ENCODE measurements at regions not wholly inside any gene's neighbourhood (a gene's known extent, or its start where the extent isn't known, plus 50 kb on each side); places are given as distances from the start of the nearest gene placed in this dataset.
"Not testable (repeated sequence)": the region's sequence is repeated elsewhere in the genome, so short reads cannot be mapped to it uniquely, and the experiment has no call there.

DNA sequence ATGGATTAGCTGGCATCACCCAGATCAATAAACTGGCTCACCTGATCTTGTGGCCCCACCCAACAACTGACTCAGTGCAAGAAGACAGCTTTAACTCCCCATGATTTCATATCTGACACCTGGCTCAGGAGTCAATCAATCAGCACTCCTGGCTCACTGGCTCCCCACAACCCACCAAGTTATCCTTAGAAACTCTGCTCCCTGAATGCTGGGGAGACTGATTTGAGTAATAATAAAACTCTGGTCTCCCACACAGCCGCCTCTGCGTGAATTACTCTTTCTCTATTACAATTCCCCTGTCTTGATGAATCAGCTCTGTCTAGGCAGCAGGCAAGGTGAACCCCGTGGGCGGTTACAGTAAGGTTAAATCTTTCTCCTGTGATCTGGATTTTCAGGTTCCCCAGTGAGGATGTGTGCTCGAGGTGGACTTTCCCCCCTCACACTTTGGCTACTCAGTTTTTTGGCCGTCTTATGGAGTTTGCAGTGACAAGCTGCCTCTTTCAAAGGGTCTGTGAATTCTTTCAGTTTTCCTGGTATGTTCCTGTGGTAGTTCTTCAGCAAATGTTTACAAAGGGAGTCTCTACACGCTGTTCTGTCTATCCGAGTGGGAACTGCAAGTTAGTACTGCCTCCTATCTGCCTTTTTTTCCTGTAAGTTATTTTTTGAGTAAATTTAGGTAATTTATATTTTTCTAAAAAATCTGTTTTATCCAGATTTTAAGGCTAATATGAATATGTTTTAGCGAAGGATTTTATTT is 500.2 kb upstream of the NUDT12 start:
- no peak overlapping the region for H3K27ac Mint-ChIP-seq
- no peak for DNase-seq
- no peaks in the 10 kb centered on the region for H3K9me3 Mint-ChIP-seq
- ATAC-seq = no peak
- no peaks in the 10 kb centered on the region for H3K27me3 Mint-ChIP-seq
- H3K4me1 Mint-ChIP-seq = no peaks in the 10 kb centered on the region
- H3K4me3 Mint-ChIP-seq = no peak overlapping the region

DNA sequence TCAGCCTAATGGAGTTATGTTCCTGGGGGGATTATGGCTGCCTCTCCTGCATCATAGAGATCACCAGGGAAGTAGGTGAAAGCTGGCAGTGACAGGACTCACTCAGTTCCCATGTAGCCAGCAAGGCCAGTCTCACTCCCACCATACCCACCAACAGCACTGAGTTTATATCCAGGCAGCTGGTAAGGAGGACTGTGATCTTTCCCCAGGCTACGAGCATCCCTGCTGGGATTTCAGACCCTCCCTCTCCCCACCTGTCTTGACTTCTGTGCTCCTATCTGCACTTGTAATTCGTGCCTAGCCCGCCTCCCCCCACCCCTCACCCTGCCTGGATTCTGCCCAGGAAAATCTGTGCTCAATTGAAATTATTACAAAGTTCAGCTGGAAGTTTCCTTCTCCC is 499.1 kb upstream of the NUDT12 start:
- H3K4me1 Mint-ChIP-seq = no peaks in the 10 kb centered on the region

DNA sequence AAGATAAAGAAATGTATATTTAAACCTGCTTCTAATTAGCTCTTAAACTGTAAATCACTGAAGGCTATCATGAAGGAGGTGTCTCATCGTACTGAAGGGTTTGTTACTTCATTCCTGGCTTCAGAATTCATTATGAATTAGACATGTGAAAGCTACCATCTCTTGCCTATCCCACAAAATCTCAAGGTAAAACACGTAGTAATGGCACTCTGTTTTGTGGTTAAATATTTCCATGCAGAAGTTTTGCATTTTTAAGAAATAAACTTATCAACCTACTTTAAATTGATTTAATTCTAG is 490.7 kb upstream of the NUDT12 start:
- DNase-seq (no peak), ATAC-seq (no peak)
- no peaks in the 10 kb centered on the region for H3K4me1 Mint-ChIP-seq
- H3K4me3 Mint-ChIP-seq = no peak overlapping the region
- H3K27me3 Mint-ChIP-seq = no peaks in the 10 kb centered on the region
- H3K9me3 Mint-ChIP-seq = peaks cover 0 to 7% of the 10 kb centered on the region in 2 donors
- no peak overlapping the region for H3K27ac Mint-ChIP-seq

More for the DNA sequence above, 499.1 kb upstream of the NUDT12 start:
- ATAC-seq (no peak), DNase-seq (no peak)
- no peaks in the 10 kb centered on the region for H3K9me3 Mint-ChIP-seq
- no peaks in the 10 kb centered on the region for H3K27me3 Mint-ChIP-seq
- no peak overlapping the region for H3K4me3 Mint-ChIP-seq
- H3K27ac Mint-ChIP-seq = no peak overlapping the region

DNA sequence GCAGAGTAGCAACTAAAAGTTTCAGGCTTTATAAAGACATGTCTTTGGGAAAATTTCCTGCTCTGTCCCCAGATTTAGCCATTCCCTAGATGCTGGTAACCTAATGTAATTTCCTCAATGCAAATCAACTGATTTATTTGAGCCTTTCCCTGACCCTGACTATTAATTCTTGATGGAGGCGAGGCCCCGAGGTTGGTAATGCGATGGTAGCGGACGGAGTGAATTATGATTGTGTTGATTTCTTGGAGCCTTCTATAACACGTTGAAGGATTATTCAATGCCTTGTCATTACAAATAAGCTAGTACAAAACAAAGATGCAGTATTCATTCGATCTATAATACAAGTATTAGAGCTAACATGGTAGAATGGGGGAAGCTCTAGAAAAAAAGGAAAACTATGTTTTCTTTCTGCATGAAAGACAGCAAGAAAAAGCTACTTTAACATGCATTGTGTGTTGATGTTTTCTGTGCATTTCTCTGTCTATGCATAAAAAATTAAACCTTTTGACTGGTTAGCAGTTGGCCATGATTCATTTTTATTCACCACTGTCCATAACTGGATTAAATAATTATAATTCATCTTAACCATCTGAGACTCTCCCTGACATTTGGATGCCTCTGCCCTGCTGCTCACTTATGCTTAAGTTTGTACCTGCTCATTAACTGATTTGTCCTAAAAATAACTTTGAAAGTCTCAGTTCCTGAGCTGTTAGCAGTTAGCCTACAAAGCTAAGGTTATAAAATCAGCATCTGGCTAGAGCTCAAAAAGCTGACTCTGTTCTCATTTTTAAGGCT is 490.2 kb upstream of the NUDT12 start:
- H3K4me1 Mint-ChIP-seq = no peaks in the 10 kb centered on the region
- H3K9me3 Mint-ChIP-seq = peaks cover 0 to 7% of the 10 kb centered on the region in 2 donors
- no peaks in the 10 kb centered on the region for H3K27me3 Mint-ChIP-seq
- DNase-seq = no peak
- H3K27ac Mint-ChIP-seq = no peak overlapping the region
- no peak overlapping the region for H3K4me3 Mint-ChIP-seq
- ATAC-seq = no peak

DNA sequence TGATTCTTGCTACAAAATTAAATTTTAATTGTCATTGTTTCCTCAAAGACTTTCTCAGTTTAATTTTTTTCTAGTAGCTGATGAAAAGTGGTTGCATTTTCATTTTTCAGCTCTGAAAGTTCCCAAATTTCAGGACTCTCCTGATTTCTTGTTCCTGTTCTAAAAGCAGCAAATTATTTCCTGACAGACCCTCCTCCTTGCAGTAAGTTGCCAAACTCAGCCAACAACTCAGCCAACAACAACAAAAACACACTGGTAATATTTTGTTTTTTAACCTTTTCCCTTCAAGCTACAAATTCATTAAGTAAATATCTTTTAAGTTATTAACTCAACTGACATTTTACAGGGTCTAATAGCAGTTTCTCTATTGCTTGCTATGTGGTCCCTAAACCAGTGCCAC is 487.8 kb upstream of the NUDT12 start:
- no peaks in the 10 kb centered on the region for H3K27me3 Mint-ChIP-seq
- no peak overlapping the region for H3K4me3 Mint-ChIP-seq
- ATAC-seq (no peak), DNase-seq (no peak)
- H3K27ac Mint-ChIP-seq = no peak overlapping the region
- H3K4me1 Mint-ChIP-seq = no peaks in the 10 kb centered on the region
- H3K9me3 Mint-ChIP-seq = peaks cover 0 to 7% of the 10 kb centered on the region in 2 donors

DNA sequence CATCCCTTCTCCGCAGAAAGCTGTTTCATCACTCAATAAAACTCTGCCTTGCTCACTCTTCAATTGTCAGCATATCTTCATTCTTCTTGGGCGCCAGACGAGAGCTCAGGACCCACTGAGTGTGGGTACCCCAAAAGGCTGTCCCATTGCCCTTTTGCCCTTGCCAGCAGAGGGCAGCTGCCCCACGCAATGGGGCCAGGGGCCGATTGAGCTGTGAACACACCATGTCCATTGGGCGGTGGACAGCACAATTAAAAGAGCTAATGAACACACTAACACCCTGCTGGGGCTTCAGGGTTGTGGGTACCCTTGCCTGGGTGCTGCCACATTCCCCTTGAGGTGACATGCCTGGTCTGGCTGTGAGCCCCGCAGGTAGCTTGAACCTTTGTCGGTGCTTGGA is 487.2 kb upstream of the NUDT12 start:
- ATAC-seq (no peak), DNase-seq (no peak)
- Mint-ChIP-seq H3K27ac (no peak overlapping the region), H3K4me3 (no peak overlapping the region), H3K27me3 (no peaks in the 10 kb centered on the region), H3K4me1 (no peaks in the 10 kb centered on the region), H3K9me3 (peaks cover 0 to 7% of the 10 kb centered on the region in 2 donors)

DNA sequence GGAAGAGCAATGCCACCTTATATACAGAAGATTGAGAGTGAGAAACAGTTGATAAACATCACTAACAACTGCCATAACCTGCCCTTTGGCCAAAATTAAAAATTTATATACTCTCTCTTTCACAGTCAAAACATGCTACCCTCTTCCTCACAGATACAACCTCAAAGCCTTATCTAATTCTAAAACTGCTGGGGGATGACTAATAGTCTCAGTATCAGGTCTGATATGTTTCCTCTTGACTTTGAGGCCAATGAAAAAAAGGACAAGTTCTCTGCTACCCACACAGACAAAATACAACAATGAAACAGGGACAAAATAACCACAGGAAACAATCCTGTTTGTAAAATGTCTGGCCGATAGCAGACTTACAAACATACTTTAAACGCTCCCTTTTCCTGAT is 485.6 kb upstream of the NUDT12 start:
- H3K4me3 Mint-ChIP-seq = no peak overlapping the region

DNA sequence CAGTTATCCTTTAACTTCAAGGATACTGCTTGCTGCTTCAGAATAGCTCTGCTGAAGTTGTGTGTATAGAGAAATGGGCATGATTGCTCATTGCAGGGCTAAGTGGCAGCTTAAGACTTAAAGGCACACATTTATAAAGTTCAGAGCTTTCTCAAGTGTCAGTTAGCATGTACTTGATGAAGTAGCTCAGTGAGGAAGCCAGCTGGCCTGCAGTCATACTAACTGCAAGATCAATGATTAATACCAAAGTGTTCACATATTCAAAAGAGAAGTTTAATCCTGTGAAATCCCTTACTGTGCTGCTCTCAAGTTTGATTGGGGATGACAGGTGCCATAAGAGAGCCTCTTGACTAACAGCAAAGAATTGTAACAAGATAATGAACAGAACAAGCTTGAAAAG is 483.4 kb upstream of the NUDT12 start:
- Mint-ChIP-seq H3K4me1 (no peaks in the 10 kb centered on the region), H3K9me3 (peaks cover 13 to 15% of the 10 kb centered on the region in 2 donors), H3K27me3 (no peaks in the 10 kb centered on the region), H3K27ac (no peak overlapping the region), H3K4me3 (no peak overlapping the region)
- ATAC-seq (no peak), DNase-seq (no peak)

More for the DNA sequence above, 485.6 kb upstream of the NUDT12 start:
- Mint-ChIP-seq H3K27me3 (no peaks in the 10 kb centered on the region), H3K27ac (no peak overlapping the region), H3K4me1 (no peaks in the 10 kb centered on the region), H3K9me3 (peaks cover 0 to 7% of the 10 kb centered on the region in 2 donors)
- DNase-seq (no peak), ATAC-seq (peak; percentile 45)

DNA sequence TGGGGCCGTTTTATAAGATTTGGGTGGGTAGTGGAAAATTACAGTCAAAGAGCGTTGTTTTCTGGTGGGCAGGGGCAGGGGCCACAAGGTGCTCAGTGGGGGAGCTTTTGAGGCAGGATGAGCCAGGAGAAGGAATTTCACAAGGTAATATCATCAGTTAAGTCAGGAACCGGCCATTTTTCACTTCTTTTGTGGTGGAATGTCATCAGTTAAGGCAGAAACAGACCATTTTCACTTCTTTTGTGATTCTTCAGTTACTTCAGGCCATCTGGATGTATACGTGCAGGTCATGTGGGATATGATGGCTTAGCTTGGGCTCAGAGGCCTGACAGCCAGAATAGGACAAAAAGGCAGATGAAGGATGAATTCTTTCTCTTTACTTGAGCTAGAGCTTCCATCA is 477.3 kb upstream of the NUDT12 start:
- DNase-seq, H3K4me1 Mint-ChIP-seq: not testable (repeated sequence)

DNA sequence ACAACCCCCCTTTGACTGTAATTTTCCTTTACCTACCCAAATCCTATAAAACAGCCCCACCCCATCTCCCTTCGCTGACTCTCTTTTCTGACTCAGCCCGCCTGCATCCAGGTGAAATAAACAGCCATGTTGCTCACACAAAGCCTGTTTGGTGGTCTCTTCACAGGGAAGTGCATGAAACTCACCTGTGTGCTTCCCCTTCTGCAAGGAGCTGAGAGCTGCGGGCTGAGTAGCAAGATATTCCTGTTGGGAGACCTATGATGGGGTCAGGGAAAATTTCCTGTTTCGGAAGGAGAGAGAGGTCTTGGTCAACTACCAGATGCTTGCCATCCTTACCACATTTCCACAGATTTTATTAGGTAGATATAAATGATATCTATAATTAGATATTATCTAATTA is 474.5 kb upstream of the NUDT12 start:
- DNase-seq, H3K27me3 Mint-ChIP-seq, H3K4me1 Mint-ChIP-seq, H3K27ac Mint-ChIP-seq, ATAC-seq, H3K4me3 Mint-ChIP-seq: not testable (repeated sequence)
- peaks cover 17 to 18% of the 10 kb centered on the region in 2 donors for H3K9me3 Mint-ChIP-seq

More for the DNA sequence above, 477.3 kb upstream of the NUDT12 start:
- Mint-ChIP-seq H3K27ac (peak overlapping the region in 1 of 2 donors; percentile 21), H3K9me3 (peaks cover 17% of the 10 kb centered on the region in 2 donors)
- ATAC-seq, H3K27me3 Mint-ChIP-seq, H3K4me3 Mint-ChIP-seq: not testable (repeated sequence)

DNA sequence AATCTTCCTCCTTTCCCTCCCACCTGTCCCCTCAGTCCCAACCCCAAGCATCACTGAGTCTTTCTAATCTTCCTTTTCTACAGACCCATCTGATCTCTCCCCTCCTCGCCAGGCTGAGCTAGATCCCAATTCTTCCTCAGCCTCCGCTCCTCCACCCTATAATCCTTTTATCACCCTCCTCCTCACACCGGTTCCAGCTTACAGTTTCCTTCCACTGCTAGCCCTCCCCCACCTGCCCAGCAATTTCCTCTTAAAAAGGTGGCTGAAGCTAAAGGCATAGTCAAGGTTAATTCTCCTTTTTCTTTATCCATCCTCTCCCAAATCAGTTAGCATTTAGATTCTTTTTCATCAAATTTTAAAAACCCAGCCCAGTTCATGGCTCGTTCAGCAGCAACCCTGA is 470.6 kb upstream of the NUDT12 start:
- H3K4me1 Mint-ChIP-seq, DNase-seq, H3K27ac Mint-ChIP-seq, H3K4me3 Mint-ChIP-seq, ATAC-seq, H3K9me3 Mint-ChIP-seq, H3K27me3 Mint-ChIP-seq: not testable (repeated sequence)

DNA sequence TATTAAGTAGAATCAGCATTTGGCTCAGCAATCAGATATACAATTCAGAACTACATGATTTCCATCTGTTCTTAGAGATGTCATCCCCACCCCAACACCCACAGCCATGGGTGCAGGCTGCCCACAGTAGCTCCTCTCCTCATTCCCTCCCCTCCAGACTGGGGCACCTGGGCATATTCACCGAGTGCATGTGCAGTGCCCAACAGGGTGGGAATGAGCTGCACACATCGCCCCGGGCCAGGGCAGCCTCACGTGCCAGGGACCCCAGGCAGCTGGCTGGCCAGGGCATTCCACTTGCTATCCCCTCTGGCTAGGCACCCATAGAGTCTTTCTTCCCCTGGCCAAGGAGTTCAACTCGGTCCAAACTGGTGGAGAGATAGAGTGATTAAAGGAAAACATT is 461.9 kb upstream of the NUDT12 start:
- Mint-ChIP-seq H3K27me3 (no peaks in the 10 kb centered on the region), H3K4me1 (no peaks in the 10 kb centered on the region)
- ATAC-seq = no peak

DNA sequence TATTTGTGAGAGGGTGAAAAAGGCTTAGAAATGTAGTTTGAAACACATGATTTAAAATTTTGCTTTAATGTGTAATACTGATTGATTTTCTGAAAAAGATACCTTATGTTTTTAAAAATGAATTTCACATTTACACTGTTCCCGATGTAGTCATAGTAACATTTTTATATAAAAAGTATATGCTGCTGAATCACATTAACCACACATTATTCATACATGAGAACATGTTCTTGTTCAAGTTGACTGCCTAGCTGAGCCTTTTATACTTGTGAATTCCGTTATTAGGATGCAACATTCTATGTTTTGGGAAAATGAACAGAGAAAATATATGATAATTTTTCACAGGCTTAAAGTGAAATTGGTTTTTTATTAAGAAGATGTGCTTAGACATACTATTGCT is 461.1 kb upstream of the NUDT12 start:
- Mint-ChIP-seq H3K27me3 (no peaks in the 10 kb centered on the region), H3K27ac (no peak overlapping the region), H3K9me3 (peaks cover 0 to 9% of the 10 kb centered on the region in 2 donors), H3K4me1 (no peaks in the 10 kb centered on the region), H3K4me3 (no peak overlapping the region)
- DNase-seq (no peak), ATAC-seq (no peak)

More for the DNA sequence above, 461.9 kb upstream of the NUDT12 start:
- no peak for DNase-seq
- Mint-ChIP-seq H3K4me3 (no peak overlapping the region), H3K27ac (no peak overlapping the region), H3K9me3 (peaks cover 0 to 7% of the 10 kb centered on the region in 2 donors)

DNA sequence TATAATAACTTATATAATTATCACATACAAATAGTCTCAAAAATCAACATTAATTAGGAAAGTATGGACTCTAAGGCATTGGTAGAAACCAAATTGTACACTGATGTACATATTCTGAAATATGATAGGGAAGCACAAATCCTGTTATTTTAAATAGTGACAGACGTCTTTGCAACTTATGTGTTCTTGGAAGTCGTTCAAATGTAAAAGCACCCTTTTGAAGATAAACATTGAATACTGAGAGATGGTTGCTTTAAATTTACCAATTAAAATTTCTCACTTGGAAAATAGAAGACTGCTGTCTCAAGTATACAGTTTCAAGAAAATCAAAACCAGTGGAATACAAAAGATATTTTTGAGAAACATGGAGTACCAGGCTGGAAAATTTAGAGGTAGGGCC is 457.4 kb upstream of the NUDT12 start:
- no peak for ATAC-seq
- Mint-ChIP-seq H3K4me3 (no peak overlapping the region), H3K27me3 (no peaks in the 10 kb centered on the region)

DNA sequence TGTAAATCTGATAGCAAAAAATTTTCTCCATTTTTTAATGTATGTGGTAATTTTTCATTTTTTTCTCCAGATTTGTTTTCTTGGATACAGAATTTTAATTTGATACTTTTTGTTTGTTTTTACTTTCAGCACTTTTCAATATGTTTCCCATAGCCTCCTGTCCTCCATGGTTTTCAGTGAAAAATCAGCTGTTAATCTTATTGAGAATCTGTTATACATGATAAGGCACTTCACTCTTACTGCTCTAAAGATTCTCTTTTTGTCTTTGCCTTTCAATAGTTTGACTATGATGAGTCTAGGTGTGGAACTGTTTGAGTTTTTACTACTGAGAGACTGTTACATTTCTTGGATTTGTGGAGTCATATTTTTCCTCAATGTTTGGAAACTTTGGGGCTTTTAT is 455.7 kb upstream of the NUDT12 start:
- no peak overlapping the region for H3K4me3 Mint-ChIP-seq
- H3K27ac Mint-ChIP-seq = no peak overlapping the region
- ATAC-seq (no peak), DNase-seq (no peak)
- H3K9me3 Mint-ChIP-seq = peaks cover 3 to 7% of the 10 kb centered on the region in 2 donors
- H3K4me1 Mint-ChIP-seq = no peaks in the 10 kb centered on the region
- no peaks in the 10 kb centered on the region for H3K27me3 Mint-ChIP-seq

More for the DNA sequence above, 457.4 kb upstream of the NUDT12 start:
- peaks cover under 1 to 7% of the 10 kb centered on the region in 2 donors for H3K9me3 Mint-ChIP-seq
- H3K27ac Mint-ChIP-seq = no peak overlapping the region
- no peak for DNase-seq
- no peaks in the 10 kb centered on the region for H3K4me1 Mint-ChIP-seq

DNA sequence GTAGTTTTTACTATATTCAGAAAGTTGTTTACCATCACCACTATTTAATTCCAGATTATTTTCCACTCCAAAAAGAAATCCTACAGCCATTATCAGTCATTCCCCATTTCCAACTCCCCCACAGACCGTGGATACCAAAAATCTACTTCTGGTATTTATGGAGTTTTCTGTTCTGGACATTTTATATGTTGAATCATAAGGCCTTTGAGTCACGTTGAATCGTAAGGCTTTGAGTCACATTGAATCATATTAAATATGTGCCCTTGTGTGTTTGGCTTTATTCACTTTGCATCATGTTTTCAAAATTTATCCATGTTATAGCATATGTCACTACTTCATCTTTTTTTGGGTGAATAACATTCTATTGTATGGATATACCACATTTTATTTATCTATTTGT is 454.1 kb upstream of the NUDT12 start:
- H3K4me3 Mint-ChIP-seq = no peak overlapping the region

More for the DNA sequence above, 454.1 kb upstream of the NUDT12 start:
- no peaks in the 10 kb centered on the region for H3K27me3 Mint-ChIP-seq
- ATAC-seq (no peak), DNase-seq (no peak)
- H3K27ac Mint-ChIP-seq = no peak overlapping the region
- H3K9me3 Mint-ChIP-seq = peaks cover 3 to 7% of the 10 kb centered on the region in 2 donors
- no peaks in the 10 kb centered on the region for H3K4me1 Mint-ChIP-seq

All from stimulated activated naive CD8-positive, alpha-beta T cell treated with anti-CD3 and anti-CD28 coated beads, Interleukin-15, amount 100 ng/mL, for 72 hours (primary cell).